Prostate gland (tissue), 2 donors: ENCODE measurements at regions not wholly inside any gene's neighbourhood (a gene's known extent, or its start where the extent isn't known, plus 50 kb on each side); places are given as distances from the start of the nearest gene placed in this dataset.

Source experiments
- DNase-seq: peaks from one replicate; pipeline ENCODE4 v3.0.0-alpha.2; 2019; ENCODE audit warnings: low spot score
- H3K27ac ChIP-seq, 2 donors: fragments of 200-600 bp; sonication (generic); 2 replicates each; pipeline ENCODE4 v1.5.1; 2017 to 2019
- H3K27me3 ChIP-seq: fragments of 200-600 bp; sonication (generic); replicated peaks from 2 replicates; pipeline ENCODE4 v1.5.1; 2019; ENCODE audit not compliant: insufficient read depth
- H3K36me3 ChIP-seq, 2 donors: fragments of 200-600 bp; sonication (generic); 1 replicate in 1 of 2; 2 replicates in 1 of 2; pipeline versions ENCODE4 v1.5.1 to v1.8.1; 2017 to 2019
- H3K4me1 ChIP-seq: fragments of 200-600 bp; sonication (generic); replicated peaks from 2 replicates; pipeline ENCODE4 v1.5.1; 2019
- H3K4me3 ChIP-seq, 2 donors: fragments of 200-600 bp; sonication (generic); 2 replicates each; pipeline ENCODE4 v1.5.1; 2017 to 2019
- H3K9me3 ChIP-seq: fragments of 200-600 bp; sonication (generic); 2 replicates; pipeline ENCODE4 v1.5.1; 2017
- POLR2A ChIP-seq: fragments of 450-650 bp; IDR thresholded peaks from one replicate; pipeline ENCODE4 v1.6.1; 2016; ENCODE audit warnings: antibody characterized with exemption, mild to moderate bottlenecking
- POLR2AphosphoS5 ChIP-seq: sonication (generic); formaldehyde crosslinking; IDR thresholded peaks from one replicate; pipeline ENCODE4 v1.6.1; 2017; ENCODE audit warnings: antibody characterized with exemption
- WGBS: methylation state at CpG from one replicate; pipeline ENCODE4 v1.1.5; 2018; 5-methylcytosine and 5-hydroxymethylcytosine counted together
- intact Hi-C: fragments of 100-400 bp; cut with DNase I; formaldehyde crosslinking; loops from one replicate; pipeline ENCODE4 v1.14.2; 2022
- TF ChIP-seq, protein P1 (sequence below), 4 experiments: fragments of 200-600 bp in 2 of 4; fragments of 450-650 bp in 2 of 4; sonication (generic) in 2 of 4; IDR thresholded peaks; 1 replicate in 3 of 4; 2 replicates in 1 of 4; pipeline ENCODE4 v1.5.1; 2016 to 2019; ENCODE audit warnings: antibody characterized with exemption in 4 of 4, mild to moderate bottlenecking in 2 of 4, moderate library complexity in 2 of 4

DNA sequence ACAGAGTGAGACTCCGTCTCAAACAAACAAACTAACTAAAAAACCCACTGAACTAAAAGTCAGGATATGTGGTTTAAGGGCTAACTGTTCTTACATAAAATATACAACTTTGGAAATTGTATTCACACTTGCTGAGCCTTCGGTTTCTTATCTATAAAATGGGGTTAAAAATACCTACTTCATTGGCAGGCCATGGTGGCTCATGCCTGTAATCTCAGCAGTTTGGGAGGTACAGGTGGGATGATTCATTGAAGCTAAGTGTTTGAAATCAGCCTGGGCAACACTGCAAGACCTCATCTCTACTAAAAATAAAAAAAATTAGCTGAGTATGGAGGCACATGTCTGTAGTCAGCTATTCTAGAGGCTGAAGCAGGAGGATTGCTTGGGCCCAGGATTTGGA, 115.4 kb upstream of the KLF6 start:
- TF ChIP-seq POLR2AphosphoS5 = no peak
- TF ChIP-seq POLR2A = no peak
- TF ChIP-seq, protein P1, sequence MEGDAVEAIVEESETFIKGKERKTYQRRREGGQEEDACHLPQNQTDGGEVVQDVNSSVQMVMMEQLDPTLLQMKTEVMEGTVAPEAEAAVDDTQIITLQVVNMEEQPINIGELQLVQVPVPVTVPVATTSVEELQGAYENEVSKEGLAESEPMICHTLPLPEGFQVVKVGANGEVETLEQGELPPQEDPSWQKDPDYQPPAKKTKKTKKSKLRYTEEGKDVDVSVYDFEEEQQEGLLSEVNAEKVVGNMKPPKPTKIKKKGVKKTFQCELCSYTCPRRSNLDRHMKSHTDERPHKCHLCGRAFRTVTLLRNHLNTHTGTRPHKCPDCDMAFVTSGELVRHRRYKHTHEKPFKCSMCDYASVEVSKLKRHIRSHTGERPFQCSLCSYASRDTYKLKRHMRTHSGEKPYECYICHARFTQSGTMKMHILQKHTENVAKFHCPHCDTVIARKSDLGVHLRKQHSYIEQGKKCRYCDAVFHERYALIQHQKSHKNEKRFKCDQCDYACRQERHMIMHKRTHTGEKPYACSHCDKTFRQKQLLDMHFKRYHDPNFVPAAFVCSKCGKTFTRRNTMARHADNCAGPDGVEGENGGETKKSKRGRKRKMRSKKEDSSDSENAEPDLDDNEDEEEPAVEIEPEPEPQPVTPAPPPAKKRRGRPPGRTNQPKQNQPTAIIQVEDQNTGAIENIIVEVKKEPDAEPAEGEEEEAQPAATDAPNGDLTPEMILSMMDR (IDR thresholded peaks at IDR 0.05) = no peak
- H3K36me3 ChIP-seq = no peaks in the 10 kb centered on the region
- H3K27me3 ChIP-seq = no peaks in the 10 kb centered on the region
- WGBS = 94% methylated on average over 2 of the region's 2 CpGs
- intact Hi-C loops = no loop called here
- no peak overlapping the region for H3K27ac ChIP-seq
- DNase-seq = no peak
- H3K9me3 ChIP-seq = no peaks in the 10 kb centered on the region
- no peak overlapping the region for H3K4me3 ChIP-seq
- no peaks in the 10 kb centered on the region for H3K4me1 ChIP-seq

DNA sequence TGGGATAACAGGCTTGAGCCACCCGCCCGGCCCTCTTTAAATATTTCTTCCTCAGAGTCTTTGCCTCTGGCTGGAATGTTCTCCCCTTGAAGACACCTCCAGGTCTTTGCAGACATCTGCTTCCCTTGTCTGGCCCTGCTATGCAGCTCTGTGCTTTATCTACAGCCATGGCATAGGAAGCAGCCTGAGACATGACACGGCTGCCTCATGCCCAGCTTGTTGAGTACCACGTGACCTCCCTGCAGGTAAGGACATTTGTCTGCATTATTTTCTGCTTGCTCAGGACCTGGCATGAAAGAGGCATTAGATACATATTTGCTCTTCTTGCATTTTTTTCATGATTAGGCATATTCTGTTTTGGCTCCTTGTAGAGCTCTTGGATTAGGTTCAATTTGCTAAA, 113.8 kb upstream of the KLF6 start:
- intact Hi-C loops = no loop called here
- Histone ChIP-seq H3K36me3 (no peaks in the 10 kb centered on the region), H3K9me3 (no peaks in the 10 kb centered on the region), H3K4me1 (no peaks in the 10 kb centered on the region), H3K4me3 (no peak overlapping the region), H3K27me3 (no peaks in the 10 kb centered on the region), H3K27ac (no peak overlapping the region)
- TF ChIP-seq POLR2A (no peak), POLR2AphosphoS5 (peak; percentile 98)
- TF ChIP-seq, protein P1 (IDR thresholded peaks at IDR 0.05) = no peak
- peak; percentile 93 for DNase-seq
- 36% methylated on average over 4 of the region's 4 CpGs for WGBS

DNA sequence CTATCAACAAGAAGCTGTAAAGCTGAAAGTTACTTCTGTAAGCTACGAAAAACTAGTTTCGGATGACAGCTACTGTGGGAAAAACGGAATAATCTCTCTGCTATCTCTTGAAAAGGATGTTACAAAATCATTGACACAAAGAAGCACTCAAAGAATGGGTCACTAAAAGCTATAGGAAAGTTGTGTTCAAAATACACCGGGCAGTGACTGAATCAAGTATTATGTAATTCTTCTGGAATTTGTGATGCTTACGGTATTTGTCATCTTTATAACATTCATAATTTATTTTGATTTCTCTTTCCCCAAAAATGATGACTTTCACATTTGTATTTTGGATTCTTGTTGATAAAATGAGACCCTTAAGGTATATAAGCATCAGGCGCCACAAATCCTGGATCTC, 112.1 kb upstream of the KLF6 start:
- Histone ChIP-seq H3K4me1 (no peaks in the 10 kb centered on the region), H3K36me3 (no peaks in the 10 kb centered on the region), H3K27ac (no peak overlapping the region), H3K4me3 (no peak overlapping the region), H3K9me3 (no peaks in the 10 kb centered on the region), H3K27me3 (no peaks in the 10 kb centered on the region)
- TF ChIP-seq POLR2A (no peak), POLR2AphosphoS5 (no peak)
- TF ChIP-seq, protein P1 (IDR thresholded peaks at IDR 0.05) = no peak
- WGBS = 80% methylated on average over 6 of the region's 6 CpGs
- DNase-seq = no peak
- intact Hi-C loops = no loop called here

DNA sequence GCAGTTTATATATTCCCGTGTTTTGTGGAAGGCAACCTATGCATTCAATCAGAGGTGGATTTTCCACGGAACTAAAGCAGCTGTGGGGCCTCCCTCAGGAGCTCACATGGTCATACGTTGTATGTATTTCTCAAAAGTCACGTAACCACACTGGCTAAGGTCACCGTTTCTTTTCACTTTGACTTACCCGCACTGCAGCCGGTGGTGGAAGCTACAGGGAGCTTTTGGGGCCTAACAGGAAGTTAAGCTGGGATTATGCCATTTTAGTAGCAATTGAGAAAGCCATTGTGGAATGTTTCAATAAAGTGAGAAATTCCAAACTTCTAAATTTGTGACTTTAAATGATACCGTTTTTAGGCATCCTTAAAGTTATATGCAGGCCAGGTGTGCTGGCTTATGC, 111.2 kb upstream of the KLF6 start:
- H3K27ac ChIP-seq = no peak overlapping the region
- no peaks in the 10 kb centered on the region for H3K9me3 ChIP-seq
- no peaks in the 10 kb centered on the region for H3K36me3 ChIP-seq
- 92% methylated on average over 8 of the region's 8 CpGs for WGBS
- no peak for DNase-seq
- intact Hi-C loops = no loop called here
- no peaks in the 10 kb centered on the region for H3K4me1 ChIP-seq
- no peak overlapping the region for H3K4me3 ChIP-seq
- TF ChIP-seq POLR2AphosphoS5 (no peak), POLR2A (no peak)
- TF ChIP-seq, protein P1 (IDR thresholded peaks at IDR 0.05) = no peak
- H3K27me3 ChIP-seq = no peaks in the 10 kb centered on the region

DNA sequence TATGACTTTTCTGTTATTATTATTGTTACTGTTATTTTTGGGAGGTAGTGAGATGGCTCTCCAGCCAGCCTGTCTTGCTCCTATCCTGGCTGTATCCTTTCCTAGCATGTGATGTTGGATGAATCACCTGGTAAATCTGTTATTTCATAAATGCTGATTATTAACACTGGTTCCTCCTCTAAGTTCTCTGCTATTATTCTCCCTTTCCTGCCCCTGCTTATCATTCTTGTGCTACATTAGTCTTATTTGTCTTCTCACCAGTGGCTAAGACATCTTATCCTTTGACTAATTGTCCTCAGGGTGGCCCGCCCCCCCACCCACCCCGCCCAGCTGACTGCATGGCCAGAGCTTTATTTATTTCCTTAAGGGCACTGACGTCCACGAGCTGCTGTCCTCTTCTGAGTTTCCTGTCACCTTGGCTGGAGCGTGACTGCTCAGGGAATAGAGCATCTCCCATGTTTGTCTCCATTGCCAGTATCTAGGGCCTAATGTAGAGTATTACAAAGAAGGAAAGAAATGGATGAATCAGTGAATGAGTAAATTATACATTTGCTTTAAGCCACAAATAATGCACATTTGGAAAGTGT, 110.1 kb upstream of the KLF6 start:
- H3K4me3 ChIP-seq = no peak overlapping the region
- DNase-seq = no peak
- H3K4me1 ChIP-seq = no peaks in the 10 kb centered on the region
- TF ChIP-seq POLR2AphosphoS5 = no peak
- TF ChIP-seq, protein P1 (IDR thresholded peaks at IDR 0.05) = no peak
- no peak for TF ChIP-seq POLR2A
- no peaks in the 10 kb centered on the region for H3K9me3 ChIP-seq
- H3K27me3 ChIP-seq = no peaks in the 10 kb centered on the region
- H3K36me3 ChIP-seq = no peaks in the 10 kb centered on the region
- intact Hi-C loops = no loop called here
- 63% methylated on average over 5 of the region's 5 CpGs for WGBS
- H3K27ac ChIP-seq = no peak overlapping the region
